MM.1S (cell line): ENCODE measurements at regions not wholly inside any gene's neighbourhood (a gene's known extent, or its start where the extent isn't known, plus 50 kb on each side); places are given as distances from the start of the nearest gene placed in this dataset.

Experiments
- DNase-seq: peaks from one replicate; pipeline ENCODE4 v3.0.0-alpha.2; 2015
- H2AFZ ChIP-seq: fragments of 300-600 bp; sonication (generic); 2 replicates; pipeline ENCODE4 v1.6.0; 2016; ENCODE audit warnings: antibody characterized with exemption, low read length
- H3F3A ChIP-seq: fragments of 300-600 bp; sonication (generic); 2 replicates; pipeline ENCODE4 v1.6.1; 2016; ENCODE audit warnings: mild to moderate bottlenecking, antibody characterized with exemption, low read length, moderate library complexity, mixed read lengths; ENCODE audit not compliant: insufficient read depth
- H3K27ac ChIP-seq: fragments of 300-600 bp; sonication (generic); 2 replicates; pipeline ENCODE4 v1.5.1; 2016; ENCODE audit warnings: mild to moderate bottlenecking, low read length
- H3K27me3 ChIP-seq: fragments of 300-600 bp; sonication (generic); replicated peaks from 2 replicates; pipeline ENCODE4 v1.6.0; 2016; ENCODE audit warnings: low read length; ENCODE audit not compliant: insufficient read depth
- H3K36me3 ChIP-seq: fragments of 300-600 bp; sonication (generic); replicated peaks from 2 replicates; pipeline ENCODE4 v1.6.1; 2016; ENCODE audit warnings: mild to moderate bottlenecking, low read length, mixed read lengths; ENCODE audit not compliant: insufficient read depth
- H3K4me1 ChIP-seq: fragments of 300-600 bp; sonication (generic); 2 replicates; pipeline ENCODE4 v1.6.1; 2016; ENCODE audit warnings: low read length, mixed read lengths
- H3K4me2 ChIP-seq: fragments of 300-600 bp; sonication (generic); 2 replicates; pipeline ENCODE4 v1.6.0; 2016; ENCODE audit warnings: low read depth, low read length
- H3K4me3 ChIP-seq: fragments of 300-600 bp; sonication (generic); 2 replicates; pipeline ENCODE4 v1.5.1; 2016; ENCODE audit warnings: low read length, mixed read lengths
- H3K79me2 ChIP-seq: fragments of 300-600 bp; sonication (generic); 2 replicates; pipeline ENCODE4 v1.6.1; 2016; ENCODE audit warnings: mixed run types, low read length, mixed read lengths
- H3K9ac ChIP-seq: fragments of 300-600 bp; sonication (generic); 2 replicates; pipeline ENCODE4 v1.6.1; 2016; ENCODE audit warnings: low read length, mixed read lengths
- H3K9me2 ChIP-seq: fragments of 300-600 bp; sonication (generic); replicated peaks from 2 replicates; pipeline ENCODE4 v1.6.1; 2016; ENCODE audit warnings: mild to moderate bottlenecking, low read length, mixed read lengths; ENCODE audit not compliant: insufficient read depth
- H3K9me3 ChIP-seq: fragments of 300-600 bp; sonication (generic); replicated peaks from 2 replicates; pipeline ENCODE4 v1.6.1; 2016; ENCODE audit warnings: mild to moderate bottlenecking, low read length, mixed read lengths; ENCODE audit not compliant: insufficient read depth
- H4K20me1 ChIP-seq: fragments of 300-600 bp; sonication (generic); 2 replicates; pipeline ENCODE4 v1.6.1; 2016; ENCODE audit warnings: mild to moderate bottlenecking, low read length, moderate library complexity, mixed read lengths; ENCODE audit not compliant: insufficient read depth
- CTCF ChIP-seq: fragments of 300-600 bp; sonication (generic); IDR thresholded peaks from 2 replicates; pipeline ENCODE4 v1.5.1; 2016; ENCODE audit warnings: antibody characterized with exemption, low read length, mixed read lengths
- EZH2 ChIP-seq: fragments of 300-600 bp; sonication (generic); optimal IDR thresholded peaks from 2 replicates; pipeline ENCODE3; 2017; ENCODE audit warnings: low read depth, mild to moderate bottlenecking, antibody characterized with exemption, low read length, mixed read lengths
- EZH2phosphoT487 ChIP-seq: fragments of 300-600 bp; sonication (generic); IDR thresholded peaks from 2 replicates; pipeline ENCODE4 v1.6.1; 2018; ENCODE audit warnings: antibody characterized with exemption, low read length

- TF ChIP-seq EZH2 (no peak), EZH2phosphoT487 (no peak), CTCF (no peak)
- Histone ChIP-seq H3K9me2 (no peaks in the 10 kb centered on the region), H3K27ac (no peak overlapping the region), H2AFZ (no peak overlapping the region), H3K4me3 (no peak overlapping the region), H3F3A (no peaks in the 10 kb centered on the region), H3K27me3 (peaks cover 89% of the 10 kb centered on the region), H3K4me2 (no peak overlapping the region), H3K36me3 (no peaks in the 10 kb centered on the region), H3K79me2 (no peaks in the 10 kb centered on the region), H3K9ac (no peak overlapping the region), H3K9me3 (no peaks in the 10 kb centered on the region), H4K20me1 (no peaks in the 10 kb centered on the region), H3K4me1 (no peaks in the 10 kb centered on the region)
- DNase-seq = no peak
Measured at GRCh38 chr3:10706740-10707399, 109.2 kb upstream of the SLC6A11 start.

GRCh38 chr3:10707400-10708215 lies 108.4 kb upstream of the SLC6A11 start:
- Histone ChIP-seq H3K27ac (no peak overlapping the region), H3K27me3 (peaks cover 89% of the 10 kb centered on the region), H2AFZ (no peak overlapping the region), H3K9me2 (no peaks in the 10 kb centered on the region), H3K4me3 (no peak overlapping the region), H3K4me2 (no peak overlapping the region), H3K79me2 (no peaks in the 10 kb centered on the region), H3K9ac (no peak overlapping the region), H4K20me1 (no peaks in the 10 kb centered on the region), H3K9me3 (no peaks in the 10 kb centered on the region), H3K4me1 (no peaks in the 10 kb centered on the region), H3F3A (no peaks in the 10 kb centered on the region), H3K36me3 (no peaks in the 10 kb centered on the region)
- DNase-seq = no peak
- TF ChIP-seq EZH2 = no peak
- TF ChIP-seq CTCF = no peak
- no peak for TF ChIP-seq EZH2phosphoT487

- Histone ChIP-seq H3K4me2 (no peak overlapping the region), H3K9me2 (no peaks in the 10 kb centered on the region), H3K4me3 (no peak overlapping the region), H4K20me1 (no peaks in the 10 kb centered on the region), H3K9ac (no peak overlapping the region), H3K27ac (no peak overlapping the region), H3K4me1 (no peaks in the 10 kb centered on the region), H3F3A (no peaks in the 10 kb centered on the region), H3K9me3 (no peaks in the 10 kb centered on the region), H3K79me2 (no peaks in the 10 kb centered on the region), H3K27me3 (peaks cover 84% of the 10 kb centered on the region), H3K36me3 (no peaks in the 10 kb centered on the region), H2AFZ (no peak overlapping the region)
- no peak for DNase-seq
- TF ChIP-seq EZH2phosphoT487 (no peak), CTCF (no peak), EZH2 (no peak)
Measured at GRCh38 chr3:10708216-10708893, 107.7 kb upstream of the SLC6A11 start.
